Osteoblast (primary cell): ENCODE measurements at regions not wholly inside any gene's neighbourhood (a gene's known extent, or its start where the extent isn't known, plus 50 kb on each side); places are given as distances from the start of the nearest gene placed in this dataset.

ENCODE experiments used
- DNase-seq: peaks from one replicate; pipeline ENCODE4 v3.0.0; 2011; ENCODE audit warnings: low spot score, mixed read lengths; ENCODE audit not compliant: insufficient read length; ENCODE audit errors: missing footprints
- H2AFZ ChIP-seq: 2 replicates; pipeline ENCODE4 v1.6.0; 2011; ENCODE audit warnings: mild to moderate bottlenecking, low read length
- H3K27ac ChIP-seq: 2 replicates; pipeline ENCODE4 v1.5.1; 2011; ENCODE audit warnings: mild to moderate bottlenecking, low read depth, low read length, moderate library complexity
- H3K27me3 ChIP-seq: 2 replicates; pipeline ENCODE4 v1.6.0; 2012; ENCODE audit warnings: mild to moderate bottlenecking, control low read depth, inconsistent platforms, low read length, moderate library complexity; ENCODE audit not compliant: insufficient read depth
- H3K36me3 ChIP-seq: 2 replicates; pipeline ENCODE4 v1.5.1; 2011; ENCODE audit warnings: mild to moderate bottlenecking, low read length, control low read depth, moderate library complexity; ENCODE audit not compliant: insufficient read depth
- H3K4me1 ChIP-seq: 2 replicates; pipeline ENCODE4 v1.5.1; 2011; ENCODE audit warnings: mild to moderate bottlenecking, low read length, control low read depth, moderate library complexity; ENCODE audit not compliant: insufficient read depth
- H3K4me2 ChIP-seq: 2 replicates; pipeline ENCODE4 v1.6.0; 2011; ENCODE audit warnings: mild to moderate bottlenecking, low read length; ENCODE audit not compliant: insufficient read depth
- H3K4me3 ChIP-seq: fragments of 200-600 bp; sonication (generic); 3 replicates; pipeline ENCODE4 v1.5.1; 2012; ENCODE audit warnings: mild to moderate bottlenecking, low read length, inconsistent platforms; ENCODE audit not compliant: insufficient read depth
- H3K79me2 ChIP-seq: 2 replicates; pipeline ENCODE4 v1.6.0; 2012; ENCODE audit warnings: mild to moderate bottlenecking, low read length, control low read depth, inconsistent platforms; ENCODE audit not compliant: insufficient read depth
- H3K9me3 ChIP-seq: 2 replicates; pipeline ENCODE4 v1.5.1; 2011; ENCODE audit warnings: low read depth, low read length, control low read depth
- H4K20me1 ChIP-seq: 2 replicates; pipeline ENCODE4 v1.6.0; 2012; ENCODE audit warnings: mild to moderate bottlenecking, low read length, control low read depth; ENCODE audit not compliant: insufficient read depth
- TF ChIP-seq, protein P1 (sequence below): IDR thresholded peaks from 2 replicates; pipeline ENCODE4 v1.5.1; 2011; ENCODE audit warnings: mild to moderate bottlenecking, low read depth, low read length, moderate library complexity; ENCODE audit errors: extremely low read depth

DNA sequence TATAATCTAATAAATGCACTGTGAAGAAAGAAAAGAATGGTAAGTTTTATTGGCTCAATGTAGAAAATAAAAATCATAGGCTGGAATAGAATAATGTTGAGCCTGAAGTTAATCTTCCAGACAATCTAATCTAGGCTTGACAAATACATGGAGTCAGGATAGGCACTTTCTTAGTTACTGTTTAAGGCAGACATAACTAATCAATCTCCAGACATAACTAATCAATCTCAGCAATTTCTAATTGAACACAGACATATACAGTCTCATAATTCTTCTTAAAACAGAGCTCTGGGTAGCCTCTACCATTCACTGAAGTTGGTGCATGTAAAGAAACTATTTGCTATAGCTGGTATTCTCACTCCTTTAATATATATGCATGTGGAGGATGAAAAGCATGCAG, 150.1 kb upstream of the CTAGE1 start:
- Histone ChIP-seq H2AFZ (no peak overlapping the region), H3K27me3 (no peaks in the 10 kb centered on the region), H3K4me2 (no peak overlapping the region), H3K27ac (no peak overlapping the region), H3K36me3 (no peaks in the 10 kb centered on the region), H3K4me3 (no peak overlapping the region), H4K20me1 (no peaks in the 10 kb centered on the region), H3K9me3 (no peaks in the 10 kb centered on the region), H3K4me1 (peaks cover 13% of the 10 kb centered on the region), H3K79me2 (no peaks in the 10 kb centered on the region)
- no peak for DNase-seq
- TF ChIP-seq, protein P1, sequence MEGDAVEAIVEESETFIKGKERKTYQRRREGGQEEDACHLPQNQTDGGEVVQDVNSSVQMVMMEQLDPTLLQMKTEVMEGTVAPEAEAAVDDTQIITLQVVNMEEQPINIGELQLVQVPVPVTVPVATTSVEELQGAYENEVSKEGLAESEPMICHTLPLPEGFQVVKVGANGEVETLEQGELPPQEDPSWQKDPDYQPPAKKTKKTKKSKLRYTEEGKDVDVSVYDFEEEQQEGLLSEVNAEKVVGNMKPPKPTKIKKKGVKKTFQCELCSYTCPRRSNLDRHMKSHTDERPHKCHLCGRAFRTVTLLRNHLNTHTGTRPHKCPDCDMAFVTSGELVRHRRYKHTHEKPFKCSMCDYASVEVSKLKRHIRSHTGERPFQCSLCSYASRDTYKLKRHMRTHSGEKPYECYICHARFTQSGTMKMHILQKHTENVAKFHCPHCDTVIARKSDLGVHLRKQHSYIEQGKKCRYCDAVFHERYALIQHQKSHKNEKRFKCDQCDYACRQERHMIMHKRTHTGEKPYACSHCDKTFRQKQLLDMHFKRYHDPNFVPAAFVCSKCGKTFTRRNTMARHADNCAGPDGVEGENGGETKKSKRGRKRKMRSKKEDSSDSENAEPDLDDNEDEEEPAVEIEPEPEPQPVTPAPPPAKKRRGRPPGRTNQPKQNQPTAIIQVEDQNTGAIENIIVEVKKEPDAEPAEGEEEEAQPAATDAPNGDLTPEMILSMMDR: no peak

DNA sequence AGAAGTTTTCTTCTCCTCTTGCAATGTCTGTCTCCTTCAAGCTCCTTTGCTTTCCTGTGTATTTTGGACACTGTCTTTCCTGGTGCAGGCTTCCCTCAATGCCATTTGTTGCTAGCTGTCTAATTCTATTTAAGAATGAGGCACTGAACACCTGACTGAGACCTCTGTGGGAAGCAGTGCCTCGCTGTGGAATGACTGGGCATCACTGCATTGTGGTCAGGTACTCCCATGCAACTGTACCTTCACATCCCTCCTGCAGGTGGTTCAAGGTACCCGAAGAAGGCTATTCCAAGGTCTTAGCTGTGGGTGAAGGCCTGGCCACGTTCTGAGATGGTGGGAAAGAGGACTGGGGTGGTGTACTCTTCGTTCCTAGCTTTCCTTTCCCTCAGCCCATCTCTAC, 152.8 kb upstream of the CTAGE1 start:
- H3K9me3 ChIP-seq: no peaks in the 10 kb centered on the region
- H4K20me1 ChIP-seq: no peaks in the 10 kb centered on the region
- TF ChIP-seq, protein P1: no peak
- H3K4me2 ChIP-seq: no peak overlapping the region
- no peak for DNase-seq
- no peaks in the 10 kb centered on the region for H3K4me1 ChIP-seq
- H2AFZ ChIP-seq: no peak overlapping the region
- no peaks in the 10 kb centered on the region for H3K27me3 ChIP-seq
- no peaks in the 10 kb centered on the region for H3K79me2 ChIP-seq
- no peak overlapping the region for H3K4me3 ChIP-seq
- no peaks in the 10 kb centered on the region for H3K36me3 ChIP-seq
- H3K27ac ChIP-seq: no peak overlapping the region

DNA sequence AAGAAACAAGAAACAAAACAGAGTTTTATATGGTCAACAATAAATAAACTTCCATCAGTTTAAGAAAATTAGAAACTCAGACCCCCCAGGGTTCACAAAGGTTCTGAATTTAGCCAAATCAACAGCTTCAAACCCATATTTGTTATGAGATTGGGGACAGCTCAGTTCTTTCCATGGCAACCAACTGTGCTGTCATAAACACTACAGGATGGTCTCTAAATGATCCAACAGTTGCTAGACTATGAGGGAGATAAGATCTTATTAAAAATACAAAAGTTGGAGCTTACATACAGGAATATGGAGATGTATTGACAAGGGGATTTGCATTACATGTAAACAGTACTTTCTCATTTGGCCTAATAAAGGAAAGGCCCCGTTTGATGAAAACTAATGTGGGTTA, 154.6 kb upstream of the CTAGE1 start:
- Histone ChIP-seq H3K27me3 (no peaks in the 10 kb centered on the region), H3K4me3 (no peak overlapping the region), H3K36me3 (no peaks in the 10 kb centered on the region), H3K79me2 (no peaks in the 10 kb centered on the region), H3K4me1 (no peaks in the 10 kb centered on the region), H4K20me1 (no peaks in the 10 kb centered on the region), H3K4me2 (no peak overlapping the region), H2AFZ (no peak overlapping the region), H3K9me3 (no peaks in the 10 kb centered on the region), H3K27ac (no peak overlapping the region)
- DNase-seq: no peak
- TF ChIP-seq, protein P1: no peak

DNA sequence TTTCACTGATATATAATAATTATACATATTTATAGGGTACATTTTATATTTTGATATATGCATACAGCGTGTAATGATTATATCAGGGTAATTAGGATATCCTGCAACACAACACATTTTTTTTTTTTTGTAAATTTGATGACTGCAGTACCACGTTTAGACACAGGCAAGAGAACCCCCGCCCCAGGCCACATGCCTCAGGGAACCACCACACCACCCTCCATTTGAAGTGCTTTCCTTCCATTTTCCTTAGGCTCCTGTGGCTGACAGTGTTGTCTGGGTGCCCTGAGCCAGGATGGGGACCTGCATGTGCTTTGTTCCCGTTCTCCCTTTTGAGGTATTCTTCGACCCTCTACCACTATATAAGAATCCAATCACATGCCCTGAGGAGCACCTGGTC, 161.6 kb upstream of the CTAGE1 start:
- Histone ChIP-seq H3K27me3 (no peaks in the 10 kb centered on the region), H3K79me2 (no peaks in the 10 kb centered on the region), H2AFZ (no peak overlapping the region), H3K36me3 (no peaks in the 10 kb centered on the region), H3K27ac (no peak overlapping the region), H3K4me3 (no peak overlapping the region), H3K4me1 (no peaks in the 10 kb centered on the region), H4K20me1 (no peaks in the 10 kb centered on the region), H3K9me3 (peaks cover 2% of the 10 kb centered on the region), H3K4me2 (no peak overlapping the region)
- DNase-seq: no peak
- TF ChIP-seq, protein P1: no peak
